NCI-H146 (cell line): ENCODE measurements at regions not wholly inside any gene's neighbourhood (a gene's known extent, or its start where the extent isn't known, plus 50 kb on each side); places are given as distances from the start of the nearest gene placed in this dataset.
"Not testable (repeated sequence)": the region's sequence is repeated elsewhere in the genome, so short reads cannot be mapped to it uniquely, and the experiment has no call there.

Experiments used
- DNase-seq: peaks from one replicate; lab custom pipeline; 2025; lab: John Stamatoyannopoulos, UW

GRCh38 chr9:28923351-28923750 is 1350.1 kb upstream of the C9orf72 start:
- no peak for DNase-seq

GRCh38 chr9:28925157-28925556 is 1351.9 kb upstream of the C9orf72 start:
- DNase-seq = no peak

GRCh38 chr9:28926306-28926705 is 1353.0 kb upstream of the C9orf72 start:
- no peak for DNase-seq

GRCh38 chr9:28927691-28928090 is 1354.4 kb upstream of the C9orf72 start:
- peak; percentile 82 for DNase-seq

- no peak for DNase-seq
These were observed 1356.2 kb upstream of the C9orf72 start for GRCh38 chr9:28929433-28929832.

GRCh38 chr9:28930766-28931165 is 1357.5 kb upstream of the C9orf72 start:
- no peak for DNase-seq

GRCh38 chr9:28934111-28934510 is 1360.8 kb upstream of the C9orf72 start:
- no peak for DNase-seq

GRCh38 chr9:28938981-28939380 is 1365.7 kb upstream of the C9orf72 start:
- no peak for DNase-seq

- no peak for DNase-seq
These were observed 1368.6 kb upstream of the C9orf72 start for GRCh38 chr9:28941856-28942255.

GRCh38 chr9:28942941-28943340 is 1369.7 kb upstream of the C9orf72 start:
- DNase-seq = no peak

GRCh38 chr9:28946648-28947047 is 1373.4 kb upstream of the C9orf72 start:
- DNase-seq = no peak

- no peak for DNase-seq
These were observed 1378.7 kb upstream of the C9orf72 start for GRCh38 chr9:28951945-28952344.

GRCh38 chr9:28956116-28956880 is 1383.0 kb upstream of the C9orf72 start:
- peak; percentile 78 for DNase-seq

GRCh38 chr9:28960602-28961001 is 1387.3 kb upstream of the C9orf72 start:
- DNase-seq = no peak

- no peak for DNase-seq
These were observed 1388.3 kb upstream of the C9orf72 start for GRCh38 chr9:28961623-28962022.

- DNase-seq = no peak
These were observed 1393.9 kb upstream of the C9orf72 start for GRCh38 chr9:28967226-28967625.

GRCh38 chr9:28970241-28970654 is 1397.0 kb upstream of the C9orf72 start:
- no peak for DNase-seq

GRCh38 chr9:28971881-28972280 is 1398.6 kb upstream of the C9orf72 start:
- DNase-seq = no peak

GRCh38 chr9:28976250-28976649 is 1403.0 kb upstream of the C9orf72 start:
- no peak for DNase-seq

GRCh38 chr9:28976684-28977083 is 1403.4 kb upstream of the C9orf72 start:
- no peak for DNase-seq

- no peak for DNase-seq
These were observed 1407.8 kb upstream of the C9orf72 start for GRCh38 chr9:28981129-28981528.

GRCh38 chr9:28981711-28982110 is 1408.4 kb upstream of the C9orf72 start:
- no peak for DNase-seq

- no peak for DNase-seq
These were observed 1410.7 kb upstream of the C9orf72 start for GRCh38 chr9:28984016-28984415.

- not testable (repeated sequence) for DNase-seq
These were observed 1416.7 kb upstream of the C9orf72 start for GRCh38 chr9:28990009-28990408.
